ENCODE measurements at regions not wholly inside any gene's neighbourhood (a gene's known extent, or its start where the extent isn't known, plus 50 kb on each side); places are given as distances from the start of the nearest gene placed in this dataset.

DNA sequence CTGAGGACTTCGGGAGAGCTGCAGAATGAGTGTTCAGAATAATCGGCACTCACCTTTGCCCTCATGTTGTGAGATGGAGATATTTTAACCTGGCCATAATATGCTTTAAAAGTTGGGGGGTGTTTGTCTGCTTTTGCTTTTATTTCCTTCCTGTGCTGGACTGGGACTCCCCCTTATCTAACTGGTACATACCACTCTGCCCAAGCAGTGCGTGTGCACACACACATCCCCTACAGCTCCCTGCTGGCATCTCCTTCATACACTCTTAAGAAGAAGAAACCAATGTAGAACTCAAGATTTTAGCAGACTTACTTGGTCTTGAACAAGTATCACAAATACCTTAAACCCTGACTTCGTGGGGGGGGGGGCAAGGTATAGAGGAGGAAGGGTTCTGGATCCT, 146.2 kb upstream of the DMRT1 start:
- ATAC-seq, result no peak
- H3K27me3 ChIP-seq (ENCODE audit: insufficient read depth), result no peaks in the 10 kb centered on the region

More for the DNA sequence above, 146.2 kb upstream of the DMRT1 start:
- H3K9me3 Mint-ChIP-seq, result no peaks in the 10 kb centered on the region
- Histone ChIP-seq H3F3A (replicated peaks; ENCODE audit: low read depth) (no peaks in the 10 kb centered on the region), H4K20me1 (replicated peaks; ENCODE audit: insufficient read depth) (no peaks in the 10 kb centered on the region; the same call in 1 of the 2 replicates), H2AFZ (no peak overlapping the region), H3K36me3 (ENCODE audit: insufficient read depth) (no peaks in the 10 kb centered on the region), H3K4me1 (ENCODE audit: insufficient read depth) (peaks cover 23% of the 10 kb centered on the region), H3K79me2 (replicated peaks; ENCODE audit: insufficient read depth) (no peaks in the 10 kb centered on the region; the same call in 1 of the 2 replicates), H3K4me3 (no peak overlapping the region), H3K9me2 (ENCODE audit: insufficient read depth) (no peaks in the 10 kb centered on the region), H3K4me2 (no peak overlapping the region), H3K27ac (ENCODE audit: low read depth) (no peak overlapping the region)
- no peak overlapping the region for H3K27ac Mint-ChIP-seq
- no peaks in the 10 kb centered on the region for H3K27me3 Mint-ChIP-seq (ENCODE audit: insufficient read depth, low read depth, poor library complexity)
- H3K4me3 Mint-ChIP-seq, result no peak overlapping the region
- H3K36me3 Mint-ChIP-seq (ENCODE audit: low read depth), result no peaks in the 10 kb centered on the region
- peaks cover 37% of the 10 kb centered on the region for H3K4me1 Mint-ChIP-seq
- no peak for TF ChIP-seq EZH2 (IDR thresholded peaks at IDR 0.05; ENCODE audit: low read depth, unreplicated experiment)
- TF ChIP-seq ZNF114 (CRISPR knock-in tag; IDR thresholded peaks at IDR 0.05), result no peak
- no peak for TF ChIP-seq ZNF331 (CRISPR knock-in tag; IDR thresholded peaks at IDR 0.05; ENCODE audit: low read depth)
- TF ChIP-seq STAT1 (IDR thresholded peaks at IDR 0.05; ENCODE audit: unreplicated experiment), result no peak
- TF ChIP-seq JUNB (IDR thresholded peaks at IDR 0.05; ENCODE audit: unreplicated experiment), result no peak
- TF ChIP-seq NANOG (IDR thresholded peaks at IDR 0.05; ENCODE audit: borderline replicate concordance), result no peak
- no peak for TF ChIP-seq ZNF462 (CRISPR knock-in tag; IDR thresholded peaks at IDR 0.05)
- no peak for TF ChIP-seq POLR2AphosphoS5 (IDR thresholded peaks at IDR 0.05; ENCODE audit: low read depth)
- TF ChIP-seq, protein P1, sequence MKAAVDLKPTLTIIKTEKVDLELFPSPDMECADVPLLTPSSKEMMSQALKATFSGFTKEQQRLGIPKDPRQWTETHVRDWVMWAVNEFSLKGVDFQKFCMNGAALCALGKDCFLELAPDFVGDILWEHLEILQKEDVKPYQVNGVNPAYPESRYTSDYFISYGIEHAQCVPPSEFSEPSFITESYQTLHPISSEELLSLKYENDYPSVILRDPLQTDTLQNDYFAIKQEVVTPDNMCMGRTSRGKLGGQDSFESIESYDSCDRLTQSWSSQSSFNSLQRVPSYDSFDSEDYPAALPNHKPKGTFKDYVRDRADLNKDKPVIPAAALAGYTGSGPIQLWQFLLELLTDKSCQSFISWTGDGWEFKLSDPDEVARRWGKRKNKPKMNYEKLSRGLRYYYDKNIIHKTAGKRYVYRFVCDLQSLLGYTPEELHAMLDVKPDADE (IDR thresholded peaks at IDR 0.05), result no peak
- no peak for TF ChIP-seq EZH2phosphoT487 (IDR thresholded peaks at IDR 0.05; ENCODE audit: unreplicated experiment)
- TF ChIP-seq REST (IDR thresholded peaks at IDR 0.05; ENCODE audit: unreplicated experiment), result no peak
- TF ChIP-seq CTCF (conservative IDR thresholded peaks at IDR 0.05; ENCODE audit: low read depth in 2 of 2), result no peak
- no peak for TF ChIP-seq CREB1 (CRISPR knock-in tag; IDR thresholded peaks at IDR 0.05; ENCODE audit: low read depth)
- no peak for DNase-seq (ENCODE audit: low spot score)

All from GM23338 (cell line).